AG04450 (cell line): ENCODE measurements at regions not wholly inside any gene's neighbourhood (a gene's known extent, or its start where the extent isn't known, plus 50 kb on each side); places are given as distances from the start of the nearest gene placed in this dataset.

Source experiments
- CTCF ChIA-PET: fragments of 300-600, 350-600 bp; formaldehyde crosslinking; extraction: SDS; loops from one replicate; lab custom pipeline; 2022; ENCODE audit warnings: antibody characterized with exemption, inconsistent platforms; lab: Charles Lee
- POLR2A ChIA-PET: fragments of 350-600 bp; formaldehyde crosslinking; extraction: SDS; loops from one replicate; lab custom pipeline; 2021; ENCODE audit warnings: antibody characterized with exemption, inconsistent platforms; lab: Yijun Ruan, JAX
- DNase-seq: peaks from one replicate; pipeline ENCODE4 v3.0.0-alpha.2; 2011; ENCODE audit warnings: low read depth, low spot score
- H3K27ac ChIP-seq: one replicate; pipeline ENCODE4 v1.5.1; 2012; ENCODE audit warnings: low read depth, low read length, control low read depth
- H3K27me3 ChIP-seq: one replicate; pipeline ENCODE4 v1.6.0; 2012; ENCODE audit warnings: low read length; ENCODE audit not compliant: control insufficient read depth, insufficient read depth
- H3K4me3 ChIP-seq: 2 replicates; pipeline ENCODE4 v1.5.1; 2011; ENCODE audit warnings: mild to moderate bottlenecking, low read depth, low read length, control low read depth
- H3K9me3 ChIP-seq: 2 replicates; pipeline ENCODE4 v1.5.1; 2012; ENCODE audit warnings: low read length; ENCODE audit not compliant: control insufficient read depth, insufficient read depth
- TF ChIP-seq, protein P1 (sequence below): IDR thresholded peaks from 2 replicates; pipeline ENCODE4 v1.5.1; 2011; ENCODE audit warnings: low read depth, low read length, control low read depth, inconsistent platforms

DNA sequence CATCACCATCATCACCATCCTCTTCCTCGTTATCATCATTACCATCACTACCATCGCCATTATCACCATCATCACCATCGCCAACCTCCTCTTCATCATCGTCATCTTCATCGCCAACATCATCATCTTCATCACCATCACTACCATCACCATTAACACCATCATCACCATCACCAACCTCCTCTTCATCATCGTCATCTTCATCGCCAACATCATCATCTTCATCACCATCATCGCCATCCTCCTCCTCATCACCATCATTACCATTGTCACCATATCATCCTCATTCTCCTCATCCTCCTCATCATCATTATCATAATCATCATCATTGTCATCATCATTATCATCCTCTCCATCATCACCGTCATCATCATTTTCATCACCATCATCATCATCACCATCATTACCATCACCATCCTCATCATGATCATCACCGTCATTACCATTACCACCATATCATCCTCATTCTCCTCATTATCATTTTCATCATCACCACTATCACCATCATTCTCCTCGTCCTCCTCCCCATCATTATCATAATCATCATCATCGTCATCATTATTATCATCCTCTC lies 1498.7 kb downstream of the TBC1D22A start:
- peaks cover 79% of the 10 kb centered on the region for H3K9me3 ChIP-seq
- POLR2A ChIA-PET, result no interaction called here

DNA sequence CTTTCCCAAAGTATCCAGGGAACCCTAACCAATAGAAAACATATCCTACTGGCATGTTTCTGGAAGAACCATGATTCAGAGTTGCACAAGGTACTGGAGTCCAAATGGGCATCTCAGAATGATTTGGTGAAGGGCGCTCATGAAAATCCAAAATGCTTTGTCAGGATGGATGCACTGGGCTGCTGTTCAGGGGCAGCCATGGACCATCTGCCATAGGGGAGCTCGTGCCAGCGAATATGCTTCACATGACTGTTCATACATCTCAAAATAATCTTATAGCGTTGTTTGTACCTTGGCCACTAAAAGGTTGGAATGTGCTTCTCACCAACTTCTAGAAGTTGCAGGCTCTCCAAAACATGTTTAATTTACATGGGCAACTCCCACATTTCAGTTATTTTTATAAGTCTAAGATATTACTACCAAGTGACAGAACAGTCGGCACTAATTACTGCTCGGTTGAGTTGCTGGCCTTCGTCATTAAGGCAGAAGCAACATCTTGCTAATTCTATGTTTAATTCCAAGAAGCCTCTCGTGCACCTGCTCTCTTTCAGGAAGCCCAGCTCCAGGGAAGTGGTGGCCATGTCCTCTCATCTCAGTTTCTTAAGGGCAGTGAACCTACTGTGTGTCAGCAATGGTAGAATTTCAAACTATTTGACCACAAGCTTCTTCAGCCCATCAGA lies 1497.7 kb downstream of the TBC1D22A start:
- TF ChIP-seq, protein P1, sequence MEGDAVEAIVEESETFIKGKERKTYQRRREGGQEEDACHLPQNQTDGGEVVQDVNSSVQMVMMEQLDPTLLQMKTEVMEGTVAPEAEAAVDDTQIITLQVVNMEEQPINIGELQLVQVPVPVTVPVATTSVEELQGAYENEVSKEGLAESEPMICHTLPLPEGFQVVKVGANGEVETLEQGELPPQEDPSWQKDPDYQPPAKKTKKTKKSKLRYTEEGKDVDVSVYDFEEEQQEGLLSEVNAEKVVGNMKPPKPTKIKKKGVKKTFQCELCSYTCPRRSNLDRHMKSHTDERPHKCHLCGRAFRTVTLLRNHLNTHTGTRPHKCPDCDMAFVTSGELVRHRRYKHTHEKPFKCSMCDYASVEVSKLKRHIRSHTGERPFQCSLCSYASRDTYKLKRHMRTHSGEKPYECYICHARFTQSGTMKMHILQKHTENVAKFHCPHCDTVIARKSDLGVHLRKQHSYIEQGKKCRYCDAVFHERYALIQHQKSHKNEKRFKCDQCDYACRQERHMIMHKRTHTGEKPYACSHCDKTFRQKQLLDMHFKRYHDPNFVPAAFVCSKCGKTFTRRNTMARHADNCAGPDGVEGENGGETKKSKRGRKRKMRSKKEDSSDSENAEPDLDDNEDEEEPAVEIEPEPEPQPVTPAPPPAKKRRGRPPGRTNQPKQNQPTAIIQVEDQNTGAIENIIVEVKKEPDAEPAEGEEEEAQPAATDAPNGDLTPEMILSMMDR, result no peak
- ChIA-PET CTCF (no interaction called here), POLR2A (no interaction called here)
- H3K9me3 ChIP-seq, result peaks cover 79% of the 10 kb centered on the region
- no peak overlapping the region for H3K27ac ChIP-seq
- no peak overlapping the region for H3K4me3 ChIP-seq
- no peaks in the 10 kb centered on the region for H3K27me3 ChIP-seq
- no peak for DNase-seq

More for the DNA sequence above, 1498.7 kb downstream of the TBC1D22A start:
- TF ChIP-seq, protein P1, result no peak
- CTCF ChIA-PET, result no interaction called here
- H3K27ac ChIP-seq, result no peak overlapping the region
- H3K4me3 ChIP-seq, result no peak overlapping the region
- H3K27me3 ChIP-seq, result no peaks in the 10 kb centered on the region
- no peak for DNase-seq

DNA sequence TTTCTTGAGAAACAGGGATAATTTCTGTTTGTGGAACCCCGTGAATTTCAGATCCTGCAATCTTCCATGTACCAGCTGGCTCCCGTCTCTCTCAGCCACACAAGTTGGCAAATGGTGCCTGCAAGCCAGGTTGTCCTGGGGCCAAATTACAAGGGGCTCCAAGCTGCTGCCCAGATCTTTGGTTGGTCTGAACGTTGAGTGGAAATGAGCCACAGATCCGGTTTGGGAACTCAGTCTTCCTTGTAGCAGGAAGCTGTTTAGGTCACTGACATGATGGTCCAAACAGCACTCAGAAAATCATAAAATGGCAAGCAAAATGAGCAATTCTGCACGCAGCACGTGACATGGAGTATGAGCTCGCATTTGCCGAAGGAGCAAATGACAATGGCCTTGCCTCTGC lies 1496.4 kb downstream of the TBC1D22A start:
- H3K27ac ChIP-seq, result no peak overlapping the region
- CTCF ChIA-PET, result no interaction called here
- no peak for DNase-seq
- no peaks in the 10 kb centered on the region for H3K27me3 ChIP-seq
- TF ChIP-seq, protein P1, result no peak
- peaks cover 77% of the 10 kb centered on the region for H3K9me3 ChIP-seq
- POLR2A ChIA-PET, result no interaction called here
- H3K4me3 ChIP-seq, result no peak overlapping the region

DNA sequence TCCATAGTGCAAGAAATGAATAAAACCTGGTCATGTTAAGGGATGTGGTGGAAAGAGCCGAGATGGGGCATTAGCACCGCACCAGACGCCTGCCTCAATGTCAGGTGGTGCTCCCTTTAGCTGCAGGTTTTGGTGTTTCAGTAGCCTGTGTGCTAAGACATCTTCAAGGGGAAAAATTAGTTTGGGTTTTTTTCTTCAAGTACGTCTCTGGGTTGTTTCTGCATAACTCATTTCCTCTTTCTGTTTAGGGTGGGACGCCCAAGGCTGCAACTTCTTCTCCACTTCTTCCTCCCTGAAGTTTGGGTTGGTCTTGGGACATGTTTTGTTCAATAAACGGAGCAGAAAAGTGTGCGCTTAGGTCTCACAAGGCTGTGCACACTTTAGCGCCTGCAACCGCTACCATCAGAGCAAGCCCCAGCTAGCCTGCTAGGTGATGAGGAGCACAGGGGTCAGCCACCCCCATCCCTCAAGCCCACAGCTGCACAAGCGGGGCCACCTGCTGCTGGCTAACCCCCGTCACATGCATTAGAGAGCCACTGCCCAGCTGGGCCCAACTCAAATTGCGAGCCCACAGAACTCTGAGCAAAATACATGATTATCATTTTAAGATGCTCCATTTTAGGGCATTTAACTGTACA lies 1495.7 kb downstream of the TBC1D22A start:
- H3K27ac ChIP-seq, result no peak overlapping the region
- TF ChIP-seq, protein P1, result no peak
- H3K4me3 ChIP-seq, result no peak overlapping the region
- ChIA-PET POLR2A (no interaction called here), CTCF (no interaction called here)
- no peak for DNase-seq
- H3K9me3 ChIP-seq, result peaks cover 77% of the 10 kb centered on the region
- no peaks in the 10 kb centered on the region for H3K27me3 ChIP-seq

DNA sequence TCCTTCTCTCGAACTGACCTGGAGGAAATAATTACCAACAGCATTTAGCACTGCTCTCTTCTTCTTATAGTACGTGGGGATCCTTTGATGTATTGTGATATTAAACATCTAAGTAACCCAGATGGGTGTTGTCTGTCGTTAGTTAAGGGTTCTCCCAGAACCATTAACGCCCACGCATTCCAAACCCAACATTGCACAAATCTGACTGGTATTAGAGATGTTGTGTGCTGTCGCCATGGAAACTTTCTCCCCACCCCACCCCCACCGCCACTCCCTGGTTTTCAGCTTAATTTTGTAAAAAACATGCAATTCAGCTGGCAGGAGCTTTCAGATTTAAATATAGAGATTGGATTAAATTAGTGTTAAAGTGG lies 1495.2 kb downstream of the TBC1D22A start:
- H3K4me3 ChIP-seq, result no peak overlapping the region
- no peak overlapping the region for H3K27ac ChIP-seq
- H3K9me3 ChIP-seq, result peaks cover 75% of the 10 kb centered on the region
- TF ChIP-seq, protein P1, result no peak
- CTCF ChIA-PET, result no interaction called here
- no peak for DNase-seq
- POLR2A ChIA-PET, result no interaction called here
- no peaks in the 10 kb centered on the region for H3K27me3 ChIP-seq
